T-helper 2 cell treated with Interferon-gamma antibody and Interleukin-4, amounts not matched to agents 5 μg/mL and 100 μg/mL, for 36 hours (primary cell): ENCODE measurements at regions not wholly inside any gene's neighbourhood (a gene's known extent, or its start where the extent isn't known, plus 50 kb on each side); places are given as distances from the start of the nearest gene placed in this dataset.

ENCODE experiments used
- DNase-seq: peaks from one replicate; pipeline ENCODE4 v3.0.0; 2021; ENCODE audit warnings: low spot score
- H3K27ac Mint-ChIP-seq: one replicate; pipeline ENCODE4 v1.8.0; 2021; ENCODE audit warnings: mild to moderate bottlenecking, mixed read lengths
- H3K27me3 Mint-ChIP-seq: one replicate; pipeline ENCODE4 v1.8.0; 2021; ENCODE audit warnings: low read depth, mixed read lengths
- H3K36me3 Mint-ChIP-seq: one replicate; pipeline ENCODE4 v1.8.0; 2021; ENCODE audit warnings: low read depth, mixed read lengths
- H3K4me1 Mint-ChIP-seq: one replicate; pipeline ENCODE4 v1.8.0; 2021; ENCODE audit warnings: low read depth, mixed read lengths
- H3K4me3 Mint-ChIP-seq: one replicate; pipeline ENCODE4 v1.8.0; 2022; ENCODE audit warnings: mild to moderate bottlenecking, moderate library complexity, mixed read lengths
- H3K9me3 Mint-ChIP-seq: one replicate; pipeline ENCODE4 v1.8.0; 2021; ENCODE audit warnings: mixed read lengths

DNA sequence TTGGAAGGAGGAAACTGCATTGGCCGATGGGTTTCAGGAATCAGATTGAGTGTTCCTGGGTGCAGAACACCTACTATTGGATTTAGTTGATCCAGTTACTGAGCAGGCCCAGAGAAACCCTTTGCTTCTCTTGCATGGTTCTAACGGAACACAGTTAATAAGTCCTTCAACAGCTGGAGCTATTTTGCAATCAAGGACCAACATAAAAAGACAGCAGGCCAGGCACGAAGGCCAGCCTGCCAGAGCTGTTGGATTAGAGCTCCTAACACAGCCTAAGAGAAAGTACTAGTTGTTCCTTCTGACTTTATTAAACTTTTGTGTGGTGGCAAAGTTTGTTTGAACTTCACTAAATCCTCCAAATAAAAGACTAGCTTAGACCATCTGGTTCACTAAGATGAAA lies 148.0 kb upstream of the LMO4 start:
- Mint-ChIP-seq H3K4me1 (no peaks in the 10 kb centered on the region), H3K36me3 (no peaks in the 10 kb centered on the region), H3K27ac (no peak overlapping the region), H3K4me3 (no peak overlapping the region), H3K27me3 (peaks cover 23% of the 10 kb centered on the region), H3K9me3 (no peaks in the 10 kb centered on the region)
- no peak for DNase-seq

DNA sequence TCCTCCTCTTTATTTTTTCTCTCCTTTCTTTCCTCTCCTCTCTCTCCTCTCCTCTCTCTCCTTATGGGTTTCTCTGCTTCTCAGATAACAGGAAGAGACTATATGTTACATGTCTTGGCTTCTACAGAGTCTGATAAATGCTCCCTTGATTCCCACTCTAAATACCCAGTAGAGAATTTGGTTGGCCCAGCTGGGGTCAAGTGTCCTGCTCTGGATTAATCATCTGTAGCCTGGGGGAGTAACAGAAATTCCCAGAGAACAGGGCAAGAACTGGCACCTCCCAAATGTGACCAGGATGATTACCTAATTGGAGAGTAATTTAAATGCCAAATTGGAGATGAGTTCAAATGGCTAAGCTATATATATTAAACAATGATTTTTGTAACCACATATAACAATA lies 146.1 kb upstream of the LMO4 start:
- DNase-seq = no peak
- H3K36me3 Mint-ChIP-seq = no peaks in the 10 kb centered on the region
- no peaks in the 10 kb centered on the region for H3K4me1 Mint-ChIP-seq
- H3K4me3 Mint-ChIP-seq = no peak overlapping the region
- H3K27ac Mint-ChIP-seq = no peak overlapping the region
- H3K27me3 Mint-ChIP-seq = peaks cover 23% of the 10 kb centered on the region
- H3K9me3 Mint-ChIP-seq = no peaks in the 10 kb centered on the region

DNA sequence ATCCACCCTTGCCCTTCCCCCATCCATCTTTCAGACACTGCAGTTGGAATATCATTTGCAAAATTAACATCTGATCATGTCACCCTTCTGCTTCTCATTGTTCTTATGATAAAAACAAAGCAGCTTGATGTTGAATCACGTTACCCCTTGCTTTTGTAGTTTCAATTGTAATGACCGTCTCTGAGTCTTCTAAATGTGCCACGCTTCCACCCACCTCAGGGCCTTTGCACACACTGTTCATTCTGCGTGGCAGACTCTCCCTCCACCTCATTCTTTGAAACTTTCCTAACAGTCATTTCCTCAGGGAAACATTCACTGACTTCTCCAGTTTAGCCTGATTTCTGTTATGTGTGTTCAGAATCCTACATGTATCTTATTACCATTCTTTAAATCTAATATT lies 143.6 kb upstream of the LMO4 start:
- Mint-ChIP-seq H3K27me3 (peaks cover 19% of the 10 kb centered on the region), H3K4me3 (no peak overlapping the region), H3K27ac (no peak overlapping the region), H3K36me3 (no peaks in the 10 kb centered on the region), H3K4me1 (no peaks in the 10 kb centered on the region), H3K9me3 (no peaks in the 10 kb centered on the region)
- no peak for DNase-seq

DNA sequence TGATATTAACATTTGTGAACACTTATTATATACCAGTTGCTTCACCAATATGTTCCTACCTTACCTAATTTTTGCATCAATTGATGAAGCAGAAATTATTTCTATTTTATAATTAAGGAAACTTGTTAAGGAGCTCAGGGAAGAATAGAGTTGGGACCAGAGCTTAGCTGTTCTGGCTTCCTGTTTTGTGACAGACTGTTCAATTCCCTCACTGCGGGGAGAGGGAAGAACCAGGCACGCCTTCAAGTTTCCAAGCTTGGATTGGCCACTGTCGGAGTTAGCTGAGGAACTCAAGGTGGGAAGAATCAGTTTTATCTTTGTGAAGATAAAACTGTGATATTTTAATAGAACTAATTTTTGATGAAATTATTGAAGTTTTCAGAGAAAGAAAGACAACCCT lies 142.3 kb upstream of the LMO4 start:
- DNase-seq = no peak
- H3K9me3 Mint-ChIP-seq = no peaks in the 10 kb centered on the region
- no peaks in the 10 kb centered on the region for H3K36me3 Mint-ChIP-seq
- peaks cover 12% of the 10 kb centered on the region for H3K27me3 Mint-ChIP-seq
- no peaks in the 10 kb centered on the region for H3K4me1 Mint-ChIP-seq
- H3K27ac Mint-ChIP-seq = no peak overlapping the region
- no peak overlapping the region for H3K4me3 Mint-ChIP-seq

DNA sequence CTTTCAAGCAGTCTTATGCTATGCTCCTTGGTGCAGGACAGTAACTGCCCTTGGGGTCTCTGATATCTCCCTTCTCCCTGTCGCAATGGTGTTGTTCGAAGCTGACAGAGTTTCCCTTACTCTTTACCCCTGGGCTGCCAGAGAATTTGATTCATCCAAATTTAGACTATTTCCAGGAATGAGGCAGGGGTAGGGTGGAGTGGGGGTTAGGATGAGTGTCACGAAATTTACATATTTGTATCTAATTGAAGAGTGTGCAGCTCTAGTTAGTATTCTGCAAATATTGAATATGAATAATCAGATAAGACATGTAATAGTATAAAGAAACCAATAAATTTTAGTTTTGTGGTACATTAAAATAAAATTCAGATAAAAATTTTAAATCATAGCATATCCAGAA lies 140.0 kb upstream of the LMO4 start:
- Mint-ChIP-seq H3K27me3 (peaks cover 5% of the 10 kb centered on the region), H3K4me3 (no peak overlapping the region), H3K9me3 (no peaks in the 10 kb centered on the region), H3K36me3 (no peaks in the 10 kb centered on the region), H3K27ac (no peak overlapping the region), H3K4me1 (no peaks in the 10 kb centered on the region)
- no peak for DNase-seq

DNA sequence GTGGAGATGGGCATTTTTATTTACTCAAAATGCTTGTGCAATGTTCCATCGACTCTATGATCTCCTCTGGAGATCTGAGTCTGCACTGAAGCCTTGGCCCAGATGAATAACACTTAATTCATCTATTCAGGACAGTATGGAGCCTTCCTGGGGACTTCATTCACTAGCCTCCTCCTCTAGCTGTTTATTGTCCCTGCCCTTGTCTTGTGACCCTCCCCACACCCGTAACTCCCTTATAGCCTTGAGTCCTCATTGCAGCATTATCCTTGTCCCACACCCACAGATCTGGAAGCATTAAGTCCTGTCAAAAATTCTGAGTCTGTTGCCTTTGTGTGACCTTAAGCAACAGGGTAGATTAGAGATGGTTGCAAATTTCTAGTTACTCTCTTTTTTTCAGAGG lies 138.3 kb upstream of the LMO4 start:
- DNase-seq = no peak
- peaks cover 13% of the 10 kb centered on the region for H3K27me3 Mint-ChIP-seq
- H3K27ac Mint-ChIP-seq = no peak overlapping the region
- no peaks in the 10 kb centered on the region for H3K36me3 Mint-ChIP-seq
- H3K9me3 Mint-ChIP-seq = no peaks in the 10 kb centered on the region
- no peaks in the 10 kb centered on the region for H3K4me1 Mint-ChIP-seq
- H3K4me3 Mint-ChIP-seq = no peak overlapping the region

DNA sequence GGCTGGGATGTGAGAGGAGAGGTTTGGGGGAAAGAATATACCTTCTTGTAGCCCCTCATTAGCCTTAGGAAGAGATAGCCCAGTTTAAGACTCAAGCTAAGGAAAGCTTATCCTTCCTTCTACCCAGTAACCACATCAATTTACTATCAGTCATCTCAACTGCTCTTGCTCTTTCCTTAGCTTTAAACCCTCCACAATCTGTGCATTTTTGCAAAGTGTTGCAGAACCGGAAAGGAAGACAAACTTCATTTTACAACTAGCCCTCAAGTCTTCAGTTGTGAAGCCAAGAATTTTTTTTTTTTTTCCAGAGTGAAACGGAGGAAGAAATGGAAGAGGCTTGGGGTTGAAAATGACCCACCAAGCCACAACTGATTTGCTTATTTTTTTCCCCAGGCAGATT lies 137.0 kb upstream of the LMO4 start:
- no peak overlapping the region for H3K27ac Mint-ChIP-seq
- H3K27me3 Mint-ChIP-seq = peaks cover 13% of the 10 kb centered on the region
- no peak for DNase-seq
- H3K4me3 Mint-ChIP-seq = no peak overlapping the region
- no peaks in the 10 kb centered on the region for H3K4me1 Mint-ChIP-seq
- no peaks in the 10 kb centered on the region for H3K36me3 Mint-ChIP-seq
- no peaks in the 10 kb centered on the region for H3K9me3 Mint-ChIP-seq

DNA sequence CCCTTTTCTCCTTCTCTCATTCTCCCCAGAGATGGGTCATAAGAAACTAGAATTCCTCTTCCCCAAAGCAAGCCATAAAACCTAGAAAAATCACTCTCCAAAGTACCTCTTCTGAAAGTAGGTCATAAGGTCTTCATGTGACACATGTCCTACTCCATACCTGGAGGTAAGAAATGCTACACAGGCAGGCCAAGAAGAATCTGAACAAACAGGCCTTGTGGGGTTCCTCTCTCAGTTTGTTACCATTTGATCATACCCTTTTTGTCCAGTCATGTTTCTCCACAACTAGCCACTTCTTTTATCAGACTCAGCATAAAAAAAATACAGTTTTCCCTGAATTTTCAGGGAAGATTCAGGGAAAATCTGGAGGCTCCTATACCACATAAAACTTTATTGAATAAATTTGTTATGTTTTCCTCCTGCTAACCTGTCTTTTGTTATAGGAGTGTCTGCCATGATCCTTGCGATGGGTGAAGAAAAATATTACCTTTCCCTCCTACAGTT lies 134.4 kb upstream of the LMO4 start:
- no peak for DNase-seq
- peaks cover 19% of the 10 kb centered on the region for H3K27me3 Mint-ChIP-seq
- H3K27ac Mint-ChIP-seq = no peak overlapping the region
- no peaks in the 10 kb centered on the region for H3K4me1 Mint-ChIP-seq
- no peaks in the 10 kb centered on the region for H3K36me3 Mint-ChIP-seq
- H3K9me3 Mint-ChIP-seq = no peaks in the 10 kb centered on the region
- H3K4me3 Mint-ChIP-seq = no peak overlapping the region

DNA sequence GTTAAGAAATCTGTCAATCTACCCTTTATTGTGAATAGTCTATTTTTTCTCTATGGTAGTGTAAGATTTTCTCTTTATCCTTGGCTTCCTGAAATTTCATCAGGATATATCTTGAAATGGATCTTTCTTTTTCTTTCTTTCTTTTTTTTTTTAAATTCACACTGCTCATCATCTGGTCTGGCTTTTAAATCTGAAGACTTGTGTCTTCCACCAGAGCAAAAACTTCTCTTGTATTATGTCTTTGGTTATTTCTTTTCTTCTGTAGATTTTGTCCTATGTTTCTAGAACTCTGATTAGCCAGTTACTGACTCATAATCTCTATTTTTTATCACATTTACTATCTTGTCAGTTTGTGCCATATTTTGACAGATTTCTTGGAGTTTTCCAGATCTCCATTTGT lies 133.8 kb upstream of the LMO4 start:
- H3K27ac Mint-ChIP-seq = no peak overlapping the region
- H3K36me3 Mint-ChIP-seq = no peaks in the 10 kb centered on the region
- peaks cover 19% of the 10 kb centered on the region for H3K27me3 Mint-ChIP-seq
- no peak overlapping the region for H3K4me3 Mint-ChIP-seq
- DNase-seq = no peak
- H3K4me1 Mint-ChIP-seq = no peaks in the 10 kb centered on the region
- H3K9me3 Mint-ChIP-seq = no peaks in the 10 kb centered on the region

DNA sequence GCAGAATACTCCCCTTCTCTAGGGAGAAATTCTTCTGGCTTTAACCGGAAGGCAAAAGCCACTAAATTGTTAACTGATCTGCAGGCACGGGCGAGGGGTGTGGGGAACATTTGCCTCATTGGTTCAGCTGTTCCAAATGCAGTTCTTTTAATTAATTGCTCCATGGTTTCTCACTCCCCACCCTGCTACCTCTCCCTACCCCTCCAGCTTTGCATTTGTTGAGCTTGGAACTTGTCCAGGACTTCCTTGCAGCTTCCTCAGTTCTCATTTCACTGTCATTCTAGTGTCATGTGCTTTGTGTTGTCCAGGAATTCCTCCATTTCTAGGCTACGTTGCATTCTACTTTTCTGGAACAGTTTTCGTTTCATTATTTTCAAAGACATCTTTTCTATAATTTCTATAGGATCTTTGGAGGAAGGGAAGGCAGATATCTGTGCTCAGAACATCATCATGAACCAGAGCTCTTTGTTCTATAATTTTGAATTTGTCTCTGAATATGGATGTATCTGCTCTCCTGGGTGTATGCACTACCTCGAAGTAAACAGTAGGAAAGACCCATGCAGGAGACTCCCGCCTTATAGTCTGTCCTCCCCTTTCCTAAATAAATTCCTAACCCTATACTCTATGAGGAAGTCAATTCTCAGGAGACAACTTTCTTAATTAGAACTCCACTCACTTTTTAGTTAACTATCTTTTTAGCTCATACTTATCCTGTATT lies 132.4 kb upstream of the LMO4 start:
- Mint-ChIP-seq H3K27me3 (peaks cover 21% of the 10 kb centered on the region), H3K4me3 (no peak overlapping the region), H3K27ac (no peak overlapping the region), H3K9me3 (no peaks in the 10 kb centered on the region), H3K36me3 (no peaks in the 10 kb centered on the region), H3K4me1 (no peaks in the 10 kb centered on the region)
- no peak for DNase-seq

DNA sequence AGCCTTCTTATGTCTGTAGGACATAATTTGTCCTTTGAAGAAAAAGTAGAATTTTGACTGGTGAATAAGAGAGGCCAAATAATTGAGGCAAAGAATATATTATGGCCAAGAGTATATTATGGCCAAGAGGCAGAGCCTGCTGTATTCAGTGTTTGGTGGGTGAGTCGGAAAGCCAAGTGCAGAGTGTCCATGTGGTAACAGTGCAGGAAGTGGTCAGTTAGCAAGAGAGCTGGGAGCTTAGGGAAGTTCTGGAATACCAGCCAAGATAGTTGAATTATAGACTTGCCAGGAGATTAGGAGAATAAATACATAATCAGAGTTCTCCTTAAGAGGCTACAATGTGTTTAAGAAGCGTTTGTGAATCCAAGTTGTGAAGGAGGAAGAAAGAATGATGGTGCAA lies 131.5 kb upstream of the LMO4 start:
- Mint-ChIP-seq H3K27ac (no peak overlapping the region), H3K36me3 (no peaks in the 10 kb centered on the region)
- DNase-seq = no peak

DNA sequence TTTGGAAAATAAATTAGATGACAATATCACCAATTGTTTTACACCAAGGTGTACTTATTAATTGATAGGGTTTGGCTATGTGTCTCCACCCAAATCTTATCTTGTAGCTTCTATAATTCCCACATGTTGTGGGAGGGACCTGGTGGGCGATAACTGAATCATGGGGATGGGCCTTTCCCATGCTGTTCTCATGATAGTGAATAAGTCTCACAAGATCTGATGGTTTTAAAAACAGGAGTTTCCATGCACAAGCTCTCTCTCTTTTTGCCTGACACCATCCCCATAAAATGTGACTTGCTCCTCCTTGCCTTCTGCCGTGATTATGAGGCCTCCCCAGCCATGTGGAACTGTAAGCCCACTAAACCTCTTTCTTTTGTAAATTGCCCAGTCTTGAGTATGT lies 131.0 kb upstream of the LMO4 start:
- no peak overlapping the region for H3K4me3 Mint-ChIP-seq
- no peaks in the 10 kb centered on the region for H3K9me3 Mint-ChIP-seq
- H3K27me3 Mint-ChIP-seq = peaks cover 21% of the 10 kb centered on the region
- H3K36me3 Mint-ChIP-seq = no peaks in the 10 kb centered on the region
- no peak overlapping the region for H3K27ac Mint-ChIP-seq
- DNase-seq = no peak
- H3K4me1 Mint-ChIP-seq = peaks cover 5% of the 10 kb centered on the region

More for the DNA sequence above, 131.5 kb upstream of the LMO4 start:
- H3K4me3 Mint-ChIP-seq = no peak overlapping the region
- peaks cover under 1% of the 10 kb centered on the region for H3K4me1 Mint-ChIP-seq
- H3K9me3 Mint-ChIP-seq = no peaks in the 10 kb centered on the region
- peaks cover 18% of the 10 kb centered on the region for H3K27me3 Mint-ChIP-seq

DNA sequence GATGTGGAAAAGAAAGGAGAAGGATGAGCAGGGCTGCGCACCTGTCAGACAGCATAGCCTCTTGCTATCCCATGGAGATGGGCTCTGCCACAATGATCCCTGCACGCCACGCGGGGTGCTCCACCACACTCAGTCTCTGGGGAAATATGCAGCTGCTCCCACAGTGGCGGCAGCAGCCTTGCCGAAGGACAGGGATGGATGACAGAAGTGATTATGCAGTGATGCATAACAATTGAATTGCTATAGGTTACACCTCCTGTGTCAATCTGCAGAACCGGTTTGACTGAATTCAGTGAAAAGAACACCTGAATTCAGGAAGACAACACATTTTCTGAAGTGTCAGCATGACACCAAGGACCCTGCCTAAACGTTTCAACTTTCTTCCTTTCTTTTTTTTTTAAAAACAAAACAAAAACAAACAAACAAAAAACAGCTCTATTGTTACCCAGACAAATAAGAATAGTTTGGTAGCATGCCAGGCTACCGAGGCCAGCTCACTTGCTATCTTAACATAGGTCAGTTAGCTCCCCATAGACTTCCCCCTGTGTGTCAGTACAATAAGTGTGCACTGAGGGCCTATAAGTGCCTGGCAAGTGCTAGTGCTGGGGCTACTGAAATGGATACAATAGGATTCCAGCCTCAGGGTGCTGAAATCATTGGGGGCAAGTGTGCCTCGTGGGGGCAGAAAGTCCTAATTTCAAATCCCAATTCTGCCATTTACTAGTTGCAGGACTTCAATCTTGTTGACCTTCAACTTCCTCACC lies 127.6 kb upstream of the LMO4 start:
- Mint-ChIP-seq H3K4me1 (peaks cover 12% of the 10 kb centered on the region), H3K4me3 (no peak overlapping the region), H3K9me3 (no peaks in the 10 kb centered on the region), H3K27me3 (peaks cover 35% of the 10 kb centered on the region), H3K36me3 (no peaks in the 10 kb centered on the region), H3K27ac (no peak overlapping the region)
- DNase-seq = no peak

DNA sequence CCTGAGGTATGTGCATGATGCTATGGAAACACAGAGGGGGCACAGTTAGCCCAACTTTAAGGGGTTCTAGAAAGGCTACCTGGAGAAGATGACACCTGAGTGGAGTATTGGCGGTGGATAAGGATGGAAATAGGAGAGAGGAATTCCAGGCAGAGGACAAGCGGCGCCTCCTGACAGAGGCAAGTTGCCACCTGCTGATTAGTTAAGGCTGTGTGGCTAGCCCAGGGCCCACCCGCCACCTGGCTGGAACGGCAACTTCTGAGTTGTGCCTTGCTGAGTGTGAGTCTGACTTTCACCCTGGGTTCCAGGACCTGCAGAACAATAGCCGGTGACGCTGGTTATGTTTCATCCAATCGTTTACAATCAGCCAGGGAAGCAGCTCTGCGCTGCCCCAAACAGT lies 126.9 kb upstream of the LMO4 start:
- Mint-ChIP-seq H3K9me3 (no peaks in the 10 kb centered on the region), H3K4me1 (peaks cover 12% of the 10 kb centered on the region), H3K27ac (no peak overlapping the region), H3K36me3 (no peaks in the 10 kb centered on the region), H3K27me3 (peaks cover 35% of the 10 kb centered on the region), H3K4me3 (no peak overlapping the region)
- DNase-seq = no peak
